ENCODE measurements at regions not wholly inside any gene's neighbourhood (a gene's known extent, or its start where the extent isn't known, plus 50 kb on each side); places are given as distances from the start of the nearest gene placed in this dataset.

DNA sequence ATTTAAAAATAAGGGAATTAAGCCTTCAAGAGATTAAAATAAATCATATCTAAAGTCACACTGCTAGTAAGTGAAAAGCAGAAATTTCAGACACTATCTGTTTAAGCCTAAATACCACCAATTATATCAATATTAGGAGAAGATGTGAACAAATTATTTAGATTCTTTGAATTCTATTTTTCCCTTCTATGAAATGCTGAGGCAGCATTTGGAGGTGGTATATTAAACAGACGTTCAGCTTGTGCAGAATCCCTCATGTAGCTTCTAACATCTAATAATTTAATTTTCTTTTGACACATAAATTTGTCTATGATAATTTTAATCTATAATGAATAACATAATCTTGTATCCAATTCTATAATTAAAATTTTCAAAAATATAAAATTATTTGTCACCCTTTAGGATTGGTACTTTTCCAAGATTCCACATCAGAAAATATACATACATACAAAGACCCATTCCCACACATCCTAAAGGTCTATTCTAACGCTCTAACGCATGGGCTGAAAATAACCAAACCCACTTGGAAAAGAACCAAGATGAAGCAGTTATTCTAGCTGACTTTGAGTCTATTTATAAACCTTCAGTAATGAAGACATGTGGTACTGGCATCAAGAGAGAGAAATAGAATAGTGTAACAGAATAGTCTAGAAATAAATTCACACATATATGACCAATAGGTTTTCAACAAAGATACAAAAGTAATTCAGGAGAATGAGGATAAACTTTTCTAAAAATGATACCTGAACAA lies 751.8 kb downstream of the GALC start:
- no peak for TF ChIP-seq POLR2AphosphoS5 (IDR thresholded peaks at IDR 0.05; ENCODE audit: low read depth)
- TF ChIP-seq, protein P1, sequence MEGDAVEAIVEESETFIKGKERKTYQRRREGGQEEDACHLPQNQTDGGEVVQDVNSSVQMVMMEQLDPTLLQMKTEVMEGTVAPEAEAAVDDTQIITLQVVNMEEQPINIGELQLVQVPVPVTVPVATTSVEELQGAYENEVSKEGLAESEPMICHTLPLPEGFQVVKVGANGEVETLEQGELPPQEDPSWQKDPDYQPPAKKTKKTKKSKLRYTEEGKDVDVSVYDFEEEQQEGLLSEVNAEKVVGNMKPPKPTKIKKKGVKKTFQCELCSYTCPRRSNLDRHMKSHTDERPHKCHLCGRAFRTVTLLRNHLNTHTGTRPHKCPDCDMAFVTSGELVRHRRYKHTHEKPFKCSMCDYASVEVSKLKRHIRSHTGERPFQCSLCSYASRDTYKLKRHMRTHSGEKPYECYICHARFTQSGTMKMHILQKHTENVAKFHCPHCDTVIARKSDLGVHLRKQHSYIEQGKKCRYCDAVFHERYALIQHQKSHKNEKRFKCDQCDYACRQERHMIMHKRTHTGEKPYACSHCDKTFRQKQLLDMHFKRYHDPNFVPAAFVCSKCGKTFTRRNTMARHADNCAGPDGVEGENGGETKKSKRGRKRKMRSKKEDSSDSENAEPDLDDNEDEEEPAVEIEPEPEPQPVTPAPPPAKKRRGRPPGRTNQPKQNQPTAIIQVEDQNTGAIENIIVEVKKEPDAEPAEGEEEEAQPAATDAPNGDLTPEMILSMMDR (conservative IDR thresholded peaks at IDR 0.05; ENCODE audit: low read depth in 2 of 2) = no peak

Data from GM23338 (cell line).